B cell (primary cell): ENCODE measurements at regions not wholly inside any gene's neighbourhood (a gene's known extent, or its start where the extent isn't known, plus 50 kb on each side); places are given as distances from the start of the nearest gene placed in this dataset.

Source experiments
- CTCF ChIP-seq: fragments of 200-600 bp; IDR thresholded peaks from one replicate; pipeline ENCODE4 v1.8.0; 2022; ENCODE audit warnings: antibody characterized with exemption, mild to moderate bottlenecking
- EZH2 ChIP-seq: IDR thresholded peaks from 2 replicates; pipeline ENCODE4 v1.6.1; 2012; ENCODE audit warnings: borderline replicate concordance, low read depth, mild to moderate bottlenecking, moderate library complexity, low read length; ENCODE audit not compliant: insufficient read depth, poor library complexity, severe bottlenecking

GRCh38 chr6:121603486-121603885, 168.0 kb downstream of the GJA1 start:
- TF ChIP-seq CTCF (no peak), EZH2 (no peak)
